ENCODE measurements at regions not wholly inside any gene's neighbourhood (a gene's known extent, or its start where the extent isn't known, plus 50 kb on each side); places are given as distances from the start of the nearest gene placed in this dataset.
A peak's percentile ranks its signal among the peaks of the same experiment; 100 is the strongest.
"Not testable (repeated sequence)": the region's sequence is repeated elsewhere in the genome, so short reads cannot be mapped to it uniquely, and the experiment has no call there.

DNA sequence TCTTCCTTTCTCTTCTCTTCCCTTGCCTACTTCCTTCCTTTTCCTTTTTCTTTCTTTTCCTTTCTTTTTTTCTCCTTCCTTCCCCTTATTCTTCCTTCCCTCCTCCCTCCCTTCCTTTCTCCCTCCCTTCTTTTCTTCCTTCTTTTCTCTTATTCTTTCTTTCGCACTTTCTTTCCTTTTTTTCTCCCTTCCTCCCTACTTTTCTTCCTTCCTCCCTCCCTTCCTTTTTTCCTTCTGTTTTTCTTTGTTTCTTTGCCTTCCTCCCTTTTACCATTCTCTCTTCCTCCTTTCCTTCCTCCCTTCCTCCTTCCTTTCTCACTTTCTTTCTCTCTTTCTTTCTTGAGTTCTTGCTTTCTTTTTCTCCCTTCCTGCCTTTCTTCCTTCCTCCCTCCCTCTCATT is 416.5 kb downstream of the ANKRD30B start:
- 79% methylated on average over 1 of the region's 1 CpG for WGBS

DNA sequence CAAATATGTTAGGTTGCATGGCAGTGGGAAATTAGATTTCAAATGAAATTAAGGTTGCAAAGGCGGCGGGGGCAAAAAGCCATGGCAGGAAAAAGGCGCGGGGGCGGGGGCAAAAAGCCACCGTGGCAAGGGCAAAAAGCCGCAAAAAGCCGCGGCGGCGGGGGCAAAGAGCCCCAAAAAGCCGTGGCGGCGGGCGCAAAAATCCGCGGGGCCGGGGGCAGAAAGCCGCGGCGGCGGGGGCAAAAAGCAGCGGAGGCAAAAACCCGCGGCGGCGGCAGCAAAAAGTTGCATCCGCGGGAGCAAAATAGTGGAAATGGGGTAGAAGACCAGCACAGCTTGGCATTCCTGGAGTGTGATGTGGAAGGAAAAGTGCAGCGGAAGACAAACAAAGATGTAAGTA is 417.1 kb downstream of the ANKRD30B start:
- DNase-seq (ENCODE audit: extremely low spot score) = no peak
- Histone ChIP-seq H3K4me1 (ENCODE audit: insufficient read depth) (no peaks in the 10 kb centered on the region), H3K27ac (ENCODE audit: low read depth) (no peak overlapping the region), H3K4me3 (ENCODE audit: low read depth, low read length) (no peak overlapping the region), H3K36me3 (ENCODE audit: insufficient read depth) (no peaks in the 10 kb centered on the region)
- 25% methylated on average over 30 of the region's 30 CpGs for WGBS

More for the DNA sequence above, 416.5 kb downstream of the ANKRD30B start:
- not testable (repeated sequence) for DNase-seq (ENCODE audit: extremely low spot score); H3K4me3 ChIP-seq (ENCODE audit: low read depth, low read length); H3K36me3 ChIP-seq (ENCODE audit: insufficient read depth); H3K27ac ChIP-seq (ENCODE audit: low read depth); H3K4me1 ChIP-seq (ENCODE audit: insufficient read depth)

DNA sequence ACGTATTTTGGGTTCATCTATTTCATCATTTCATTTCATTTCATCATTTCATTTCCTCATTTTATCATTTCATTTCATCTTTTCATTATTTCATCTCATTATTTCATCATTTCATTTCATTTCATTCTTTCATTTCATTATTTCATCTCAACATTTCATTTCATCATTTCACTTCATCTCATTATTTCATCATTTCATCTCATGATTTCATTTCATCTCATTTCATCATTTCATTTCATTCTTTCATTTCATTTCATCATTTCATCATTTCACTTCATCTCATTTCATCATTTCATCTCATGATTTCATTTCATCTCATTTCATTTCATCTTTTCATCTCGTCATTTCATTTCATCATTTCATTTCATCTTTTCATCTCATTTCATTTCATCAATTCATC is 445.1 kb downstream of the ANKRD30B start:
- H3K4me1 ChIP-seq (ENCODE audit: insufficient read depth); DNase-seq (ENCODE audit: extremely low spot score); H3K4me3 ChIP-seq (ENCODE audit: low read depth, low read length); H3K27ac ChIP-seq (ENCODE audit: low read depth); H3K36me3 ChIP-seq (ENCODE audit: insufficient read depth): not testable (repeated sequence)
- 33% methylated on average over 2 of the region's 2 CpGs for WGBS

DNA sequence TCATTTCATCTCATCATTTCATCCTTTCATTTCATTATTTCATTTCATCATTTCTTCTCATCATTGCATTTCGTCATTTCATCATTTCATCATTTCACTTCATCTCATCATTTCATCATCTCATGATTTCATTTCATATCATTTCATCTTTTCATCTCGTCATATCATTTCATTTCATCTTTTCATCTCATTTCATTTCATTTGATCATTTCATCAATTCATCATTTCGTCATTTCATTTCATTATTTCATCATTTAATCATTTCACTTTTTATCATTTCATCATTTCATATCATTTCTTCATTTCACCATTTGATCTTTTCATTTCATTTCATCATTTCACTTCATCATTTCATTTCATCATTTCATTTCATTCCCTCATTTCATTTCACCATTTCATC is 445.8 kb downstream of the ANKRD30B start:
- WGBS = 39% methylated on average over 3 of the region's 3 CpGs
- H3K4me1 ChIP-seq (ENCODE audit: insufficient read depth); H3K27ac ChIP-seq (ENCODE audit: low read depth); H3K36me3 ChIP-seq (ENCODE audit: insufficient read depth); H3K4me3 ChIP-seq (ENCODE audit: low read depth, low read length); DNase-seq (ENCODE audit: extremely low spot score): not testable (repeated sequence)

DNA sequence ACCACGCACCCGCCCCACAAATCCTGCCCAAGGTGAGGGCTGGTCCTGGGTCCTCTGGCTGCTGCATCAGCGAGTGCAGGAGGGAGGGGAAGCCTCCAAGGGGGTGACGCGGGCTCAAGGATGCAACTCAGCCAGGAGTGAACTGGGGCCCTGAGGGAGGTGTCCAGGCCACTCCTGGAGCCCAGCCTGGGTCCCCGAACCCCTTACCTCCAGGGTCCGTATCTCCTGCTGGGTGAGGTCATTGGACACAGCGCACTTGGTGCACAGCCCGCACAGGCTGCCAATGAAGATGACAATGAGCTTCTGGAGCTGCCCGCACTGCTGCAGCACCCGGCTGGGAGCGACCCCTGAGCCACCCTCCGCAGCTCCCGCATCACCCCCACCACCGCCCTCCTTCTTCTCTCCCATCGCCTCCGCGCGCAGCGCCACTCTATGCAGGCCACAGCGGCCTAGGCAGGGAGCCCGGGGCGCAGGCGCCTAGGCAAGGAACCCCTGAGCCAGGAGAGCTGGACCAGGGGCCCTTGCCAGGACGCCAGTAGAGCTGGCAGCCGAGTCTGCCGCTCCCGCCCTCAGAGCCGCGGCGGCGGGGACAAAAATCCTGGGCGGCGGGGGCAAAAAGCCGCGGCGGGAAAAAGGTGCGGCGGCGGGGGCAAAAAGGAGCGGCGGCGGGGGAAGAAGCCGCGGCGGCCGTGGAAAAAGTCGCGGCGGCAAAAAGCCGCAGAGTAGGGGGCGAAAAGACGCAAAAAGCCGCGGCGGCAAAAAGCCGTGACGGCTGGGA is 449.6 kb downstream of the ANKRD30B start:
- not testable (repeated sequence) for H3K4me1 ChIP-seq (ENCODE audit: insufficient read depth); DNase-seq (ENCODE audit: extremely low spot score); H3K27ac ChIP-seq (ENCODE audit: low read depth); H3K36me3 ChIP-seq (ENCODE audit: insufficient read depth)
- 11% methylated on average over 58 of the region's 58 CpGs for WGBS
- H3K4me3 ChIP-seq (ENCODE audit: low read depth, low read length) = peak overlapping the region; percentile 6

DNA sequence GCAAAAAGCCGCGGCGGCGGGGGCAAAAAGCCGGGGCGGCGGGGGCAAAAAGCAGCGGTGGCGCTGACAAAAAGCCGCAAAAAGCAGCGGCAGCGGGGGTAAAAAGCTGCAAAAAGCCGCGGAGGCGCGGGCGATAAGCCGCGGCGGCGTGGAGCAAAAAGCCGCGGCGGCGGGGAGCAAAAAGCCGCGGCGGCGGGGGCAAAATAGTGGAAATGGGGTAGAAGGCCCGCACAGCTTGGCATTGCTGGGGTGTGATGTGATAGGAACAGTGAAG is 450.1 kb downstream of the ANKRD30B start:
- H3K4me1 ChIP-seq (ENCODE audit: insufficient read depth) = no peaks in the 10 kb centered on the region
- H3K36me3 ChIP-seq (ENCODE audit: insufficient read depth) = no peaks in the 10 kb centered on the region
- 10% methylated on average over 30 of the region's 30 CpGs for WGBS
- H3K4me3 ChIP-seq (ENCODE audit: low read depth, low read length) = peak overlapping the region; percentile 6
- H3K27ac ChIP-seq (ENCODE audit: low read depth) = no peak overlapping the region
- DNase-seq (ENCODE audit: extremely low spot score) = no peak

Data from urinary bladder (tissue), 3 donors.